A673 (cell line): ENCODE measurements at regions not wholly inside any gene's neighbourhood (a gene's known extent, or its start where the extent isn't known, plus 50 kb on each side); places are given as distances from the start of the nearest gene placed in this dataset.

Experiments used
- BruUV-seq: library from RNA; stranded (reverse); fragments of 400-500 nt; replicated peaks from 2 replicates; lab custom pipeline; 2021; lab: Mats Ljungman, UMichigan
- CTCF ChIA-PET: fragments of 300-600 bp; sonication (Branson Sonifier 250); formaldehyde crosslinking; loops from one replicate; lab custom pipeline; 2022; ENCODE audit warnings: antibody characterized with exemption; lab: Charles Lee
- POLR2A ChIA-PET: fragments of 300-600 bp; sonication (Branson Sonifier 250); formaldehyde crosslinking; loops from one replicate; lab custom pipeline; 2022; ENCODE audit warnings: antibody characterized with exemption; ENCODE audit not compliant: low non-redundant PET; lab: Charles Lee
- DNase-seq: peaks from one replicate; pipeline ENCODE4 v3.0.0-alpha.2; 2015; ENCODE audit warnings: low spot score
- H3K27ac ChIP-seq: fragments of 200-600 bp; sonication (generic); 2 replicates; pipeline ENCODE4 v1.5.1; 2016; ENCODE audit warnings: mixed run types, low read depth, mild to moderate bottlenecking, mixed read lengths, antibody characterized with exemption, low read length; ENCODE audit not compliant: poor library complexity, severe bottlenecking
- H3K27me3 ChIP-seq: fragments of 200-600 bp; sonication (generic); replicated peaks from 2 replicates; pipeline ENCODE4 v1.6.1; 2017; ENCODE audit warnings: mixed run types, low read depth, mild to moderate bottlenecking, mixed read lengths, antibody characterized with exemption, low read length; ENCODE audit not compliant: insufficient read depth, poor library complexity
- H3K36me3 ChIP-seq: fragments of 200-600 bp; sonication (generic); 2 replicates; pipeline ENCODE4 v1.6.1; 2016; ENCODE audit warnings: mixed run types, mild to moderate bottlenecking, mixed read lengths, antibody characterized with exemption, low read length; ENCODE audit not compliant: insufficient read depth, poor library complexity, severe bottlenecking
- H3K4me1 ChIP-seq: fragments of 200-600 bp; sonication (generic); 2 replicates; pipeline ENCODE4 v1.6.1; 2017; ENCODE audit warnings: mixed run types, mild to moderate bottlenecking, mixed read lengths, antibody characterized with exemption, low read length; ENCODE audit not compliant: insufficient read depth, poor library complexity, severe bottlenecking
- H3K4me3 ChIP-seq: fragments of 200-600 bp; sonication (generic); 2 replicates; pipeline ENCODE4 v1.5.1; 2016; ENCODE audit warnings: low read depth, mixed run types, mild to moderate bottlenecking, mixed read lengths, low read length; ENCODE audit not compliant: poor library complexity, severe bottlenecking
- H3K9me3 ChIP-seq: fragments of 200-600 bp; sonication (generic); 2 replicates; pipeline ENCODE4 v1.6.1; 2016; ENCODE audit warnings: mixed run types, low read depth, mild to moderate bottlenecking, mixed read lengths, antibody characterized with exemption, low read length; ENCODE audit not compliant: poor library complexity, severe bottlenecking
- CTCF ChIP-seq: fragments of 300-800, 200-600 bp; sonication (generic); conservative IDR thresholded peaks from 2 replicates; pipeline ENCODE4 v1.5.1; 2017; ENCODE audit warnings: low read depth, mild to moderate bottlenecking, antibody characterized with exemption, low read length, moderate library complexity, mixed read lengths
- EZH2 ChIP-seq: fragments of 200-600 bp; sonication (generic); IDR thresholded peaks from 2 replicates; pipeline ENCODE4 v1.6.1; 2017; ENCODE audit warnings: borderline replicate concordance, low read depth, mild to moderate bottlenecking, mixed read lengths, antibody characterized with exemption, low read length; ENCODE audit not compliant: poor library complexity, severe bottlenecking
- intact Hi-C: fragments of 100-400 bp; cut with micrococcal nuclease; formaldehyde crosslinking; loops from one replicate; pipeline ENCODE4 v1.10.0; 2022; ENCODE audit not compliant: unreplicated experiment

GRCh38 chr5:174409971-174410370, 314.4 kb upstream of the MSX2 start:
- no peak for DNase-seq

GRCh38 chr5:174410716-174411478, 313.5 kb upstream of the MSX2 start:
- no peak overlapping the region for H3K4me3 ChIP-seq
- H3K4me1 ChIP-seq, result no peaks in the 10 kb centered on the region
- H3K27ac ChIP-seq, result no peak overlapping the region
- no peak for DNase-seq
- H3K27me3 ChIP-seq, result peaks cover 27% of the 10 kb centered on the region
- H3K9me3 ChIP-seq, result no peaks in the 10 kb centered on the region
- ChIA-PET CTCF (no interaction called here), POLR2A (no interaction called here)
- H3K36me3 ChIP-seq, result no peaks in the 10 kb centered on the region
- intact Hi-C loops, result no loop called here
- no peak for TF ChIP-seq EZH2
- TF ChIP-seq CTCF, result no peak
- BruUV-seq, result no TSS peak

More at GRCh38 chr5:174409971-174410370, 314.4 kb upstream of the MSX2 start:
- Histone ChIP-seq H3K27ac (no peak overlapping the region), H3K9me3 (no peaks in the 10 kb centered on the region), H3K4me1 (no peaks in the 10 kb centered on the region), H3K27me3 (peaks cover 34% of the 10 kb centered on the region), H3K36me3 (no peaks in the 10 kb centered on the region), H3K4me3 (no peak overlapping the region)
- BruUV-seq, result no TSS peak
- ChIA-PET POLR2A (no interaction called here), CTCF (no interaction called here)
- intact Hi-C loops, result no loop called here
- TF ChIP-seq EZH2 (no peak), CTCF (no peak)

GRCh38 chr5:174411479-174411819, 312.9 kb upstream of the MSX2 start:
- intact Hi-C loops, result no loop called here
- H3K27ac ChIP-seq, result no peak overlapping the region
- H3K27me3 ChIP-seq, result peaks cover 22% of the 10 kb centered on the region
- POLR2A ChIA-PET, result no interaction called here
- no peaks in the 10 kb centered on the region for H3K4me1 ChIP-seq
- H3K36me3 ChIP-seq, result no peaks in the 10 kb centered on the region
- no peak for TF ChIP-seq CTCF
- TF ChIP-seq EZH2, result no peak
- CTCF ChIA-PET, result no interaction called here
- no peaks in the 10 kb centered on the region for H3K9me3 ChIP-seq
- H3K4me3 ChIP-seq, result no peak overlapping the region
- no peak for DNase-seq
- BruUV-seq, result no TSS peak
